ENCODE measurements at regions not wholly inside any gene's neighbourhood (a gene's known extent, or its start where the extent isn't known, plus 50 kb on each side); places are given as distances from the start of the nearest gene placed in this dataset.

GRCh38 chr22:48753752-48754517, 1073.7 kb downstream of the BRD1 start:
- TF ChIP-seq CTCF (IDR thresholded peaks at IDR 0.05) = no peak
- no peak for TF ChIP-seq EZH2 (IDR thresholded peaks at IDR 0.05; ENCODE audit: borderline replicate concordance, insufficient read depth, low read depth, low read length, poor library complexity, severe bottlenecking)
